HTERT RPE-1 (cell line): ENCODE measurements at regions not wholly inside any gene's neighbourhood (a gene's known extent, or its start where the extent isn't known, plus 50 kb on each side); places are given as distances from the start of the nearest gene placed in this dataset.

Source experiments
- in situ Hi-C: fragments of 300-500 bp; cut with MboI; formaldehyde crosslinking; loops from 4 replicates; pipeline ENCODE4 v1.14.3; 2020; ENCODE audit warnings: low sequenced_read_pairs

DNA sequence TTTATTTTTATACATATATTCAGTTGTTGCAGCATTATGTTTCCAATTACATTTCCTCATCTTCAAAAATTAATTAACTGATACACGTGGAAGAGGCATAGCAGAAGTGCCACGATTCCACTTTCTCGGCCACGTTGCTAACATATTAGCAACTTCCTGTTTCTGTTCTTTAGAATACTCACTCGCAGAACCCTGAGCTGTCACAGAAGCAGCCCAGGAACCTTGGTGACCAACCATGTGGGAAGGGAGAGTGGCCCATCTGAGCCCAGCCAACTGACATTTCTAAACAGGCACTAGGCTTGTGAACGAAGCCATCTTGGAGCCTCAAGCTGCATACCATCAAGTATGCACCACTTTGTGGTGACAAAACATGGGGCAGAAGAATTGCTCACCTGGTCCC lies 350.1 kb downstream of the CBLN2 start:
- in situ Hi-C loops: no loop called here

DNA sequence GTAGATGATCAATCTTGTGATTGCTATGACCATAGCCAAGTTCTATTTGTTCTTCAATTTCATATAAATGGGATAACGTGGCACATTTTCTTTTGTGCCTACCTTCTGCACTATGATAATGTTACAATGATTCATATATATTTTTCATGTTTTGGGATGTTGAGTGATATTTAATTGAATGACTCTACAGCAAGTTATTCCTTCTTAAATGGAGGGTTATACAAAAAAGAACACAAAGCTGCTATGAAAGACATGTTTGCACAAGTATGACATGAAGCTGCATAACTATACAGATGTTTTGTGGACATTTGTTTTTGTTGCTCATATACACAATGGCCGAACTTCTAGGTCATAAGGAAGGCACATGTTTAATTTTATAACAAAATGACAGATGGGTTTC lies 356.2 kb downstream of the CBLN2 start:
- in situ Hi-C loops: no loop called here

DNA sequence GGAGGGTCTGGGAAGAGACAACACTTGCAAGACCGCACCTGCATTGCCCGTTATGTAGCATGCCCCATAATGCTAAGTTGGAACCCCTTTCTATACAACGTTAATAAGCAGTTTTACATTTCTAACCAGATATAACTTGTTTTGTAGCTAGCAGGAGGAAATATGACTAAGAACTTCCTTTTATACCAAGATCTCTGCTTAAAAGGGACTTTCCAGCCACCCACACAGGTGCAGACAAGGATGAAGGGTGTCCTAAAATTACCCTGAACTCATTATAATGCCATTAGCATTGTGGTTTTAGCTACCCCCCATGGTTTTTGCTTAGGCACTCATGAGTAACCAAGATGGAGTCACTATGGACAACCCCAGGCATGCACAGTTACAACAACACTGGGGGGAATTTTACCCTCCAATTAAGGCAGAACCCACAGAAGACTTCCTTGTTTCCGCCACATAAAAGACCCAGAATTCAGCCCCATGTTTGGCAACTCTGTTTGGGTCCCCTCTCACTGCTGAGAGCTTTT lies 362.8 kb downstream of the CBLN2 start:
- in situ Hi-C loops: no loop called here

DNA sequence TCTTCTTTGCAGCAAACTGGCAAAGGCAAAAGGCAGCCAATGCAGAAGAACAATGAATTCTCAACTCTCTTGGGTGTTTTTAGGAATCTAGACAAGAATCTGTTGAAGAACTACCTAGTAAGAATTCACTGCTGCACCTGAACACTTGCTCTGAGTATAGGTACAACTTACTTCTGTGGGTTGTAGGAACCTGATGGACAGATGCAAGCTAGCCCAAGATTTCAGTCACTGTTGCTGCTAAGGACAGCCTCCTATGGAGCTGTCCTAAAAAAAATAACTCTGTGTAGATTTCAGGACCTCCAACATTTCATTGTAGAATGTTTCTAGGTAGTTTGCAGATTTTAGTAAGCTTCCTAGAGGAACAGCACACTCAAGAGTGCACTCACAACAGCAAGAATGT lies 363.5 kb downstream of the CBLN2 start:
- in situ Hi-C loops: no loop called here

DNA sequence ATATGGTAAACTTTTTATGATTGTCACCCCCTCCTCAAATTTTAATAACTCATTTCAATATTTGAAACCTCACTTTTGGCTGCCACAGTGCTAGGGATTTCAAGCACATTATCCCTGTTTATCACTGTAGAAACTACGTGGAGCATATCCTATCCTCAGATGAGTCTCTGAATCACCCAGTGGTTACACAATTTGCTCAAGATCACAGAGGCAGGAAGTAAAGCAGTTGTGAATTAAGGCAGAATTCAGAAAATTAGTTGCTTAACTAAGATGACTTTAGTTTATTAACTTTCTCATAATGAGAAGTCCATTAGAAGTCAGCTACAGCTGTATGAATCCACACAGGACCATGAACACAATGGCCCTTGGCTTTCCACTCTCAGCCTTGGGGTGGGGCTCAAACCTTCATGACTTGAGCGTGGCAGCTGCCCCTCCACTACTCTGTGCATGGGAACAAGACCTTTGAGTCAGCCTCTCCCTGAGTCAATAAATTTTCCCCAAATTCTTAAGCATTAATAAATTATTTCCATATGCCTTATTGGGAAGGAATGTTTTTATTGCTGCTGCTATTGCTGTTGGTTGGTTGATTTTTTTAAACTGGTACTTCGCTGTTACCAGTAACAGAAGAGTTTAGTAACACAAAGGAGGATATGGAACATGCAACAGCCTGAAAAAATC lies 369.0 kb downstream of the CBLN2 start:
- in situ Hi-C loops: no loop called here

DNA sequence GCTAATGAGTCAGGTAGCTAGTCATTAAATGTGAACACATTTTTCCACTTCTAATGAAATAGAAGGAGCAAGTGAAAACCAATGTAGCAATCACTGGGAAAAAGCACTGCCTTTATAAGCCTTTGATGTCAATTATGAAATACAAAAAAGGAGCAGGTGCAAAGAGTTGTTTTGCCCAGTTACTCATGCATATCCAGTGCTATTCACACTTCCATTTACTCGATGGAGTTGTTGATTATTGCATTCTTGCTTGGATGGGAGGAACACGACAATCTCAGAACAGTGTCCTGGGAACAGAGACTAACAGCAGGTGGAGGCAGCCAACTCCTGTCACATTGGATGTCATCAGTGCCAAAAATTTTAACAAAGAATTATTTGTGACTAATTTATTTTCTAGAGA lies 372.5 kb downstream of the CBLN2 start:
- in situ Hi-C loops: no loop called here

DNA sequence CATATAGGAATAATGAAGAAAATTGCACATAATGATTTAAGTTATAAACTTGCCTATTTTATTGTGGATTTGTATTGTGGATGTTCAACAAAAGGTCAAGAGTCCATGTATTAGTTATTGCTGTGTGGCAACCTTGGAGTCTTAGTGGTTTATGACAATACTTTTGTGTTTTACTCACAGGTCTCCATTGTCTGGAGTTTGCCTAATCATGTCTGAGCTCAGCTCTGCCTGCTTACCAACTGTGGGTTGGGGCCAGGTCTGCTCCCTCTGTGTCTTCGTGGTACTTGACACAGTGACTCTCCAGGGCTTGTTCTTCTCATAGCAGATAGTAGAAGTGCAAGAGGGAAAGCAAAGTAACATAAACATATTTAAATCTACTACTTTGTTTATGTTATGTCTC lies 382.5 kb downstream of the CBLN2 start:
- in situ Hi-C loops: no loop called here

DNA sequence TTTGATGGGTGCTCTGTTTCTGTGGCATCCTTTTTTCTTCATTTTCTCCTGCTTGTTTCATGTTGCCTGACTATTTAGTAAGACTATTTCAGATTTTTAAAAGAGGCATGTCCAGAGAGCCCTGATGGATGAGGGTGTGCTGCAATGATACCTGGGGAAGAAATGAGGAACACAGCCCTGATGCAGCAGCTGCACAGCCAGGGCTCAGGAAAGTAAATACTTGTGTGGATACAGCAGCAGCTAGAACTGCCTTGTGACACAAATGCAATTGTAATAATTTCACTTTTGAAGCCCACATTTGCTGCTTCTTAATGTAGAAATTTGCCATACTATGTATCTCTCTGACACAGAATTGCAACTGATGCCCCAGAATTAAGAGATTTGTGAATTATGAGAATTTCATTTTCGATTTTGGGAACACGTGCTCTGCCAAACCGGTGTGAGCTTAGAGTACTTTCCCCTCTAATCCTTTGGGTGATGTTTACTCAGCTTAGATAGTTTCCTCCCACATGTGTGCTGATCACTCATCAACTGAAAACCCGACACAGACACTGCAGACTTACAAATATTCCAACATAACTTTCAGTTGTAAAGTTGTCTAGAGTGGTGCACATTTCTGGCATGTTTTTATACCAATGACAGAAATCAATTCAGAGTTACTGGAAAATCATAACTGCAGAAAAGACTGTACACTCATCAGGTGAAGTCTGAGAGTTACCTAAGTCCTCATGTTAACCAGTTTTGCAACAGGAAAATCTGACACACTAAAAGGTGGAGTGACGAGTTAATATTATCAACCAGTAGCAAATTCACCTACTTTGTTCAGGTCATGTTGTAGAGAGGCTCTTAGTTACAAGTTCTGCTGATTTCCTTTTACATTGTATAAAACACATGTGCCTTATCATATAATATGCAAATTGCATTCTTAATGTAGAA lies 383.4 kb downstream of the CBLN2 start:
- in situ Hi-C loops: no loop called here

DNA sequence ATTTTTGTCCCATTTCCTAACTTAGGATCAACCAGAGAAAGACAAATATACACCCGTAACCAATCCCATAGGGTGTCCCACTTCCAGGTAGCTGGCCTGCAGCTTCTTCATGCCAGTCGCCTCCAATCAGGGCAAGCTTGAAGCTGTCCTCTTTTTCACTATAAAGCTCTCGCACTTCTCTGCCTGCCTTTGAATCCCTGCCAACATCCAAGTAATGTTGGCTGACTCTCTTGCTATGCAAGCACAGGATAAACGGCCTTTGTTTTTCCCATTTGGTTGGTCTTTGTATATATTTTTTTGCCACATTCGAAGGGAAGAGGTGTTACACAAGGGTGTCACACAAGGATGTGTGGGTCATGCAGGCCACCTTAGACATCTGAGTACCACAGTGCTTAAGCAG lies 388.8 kb downstream of the CBLN2 start:
- in situ Hi-C loops: no loop called here

DNA sequence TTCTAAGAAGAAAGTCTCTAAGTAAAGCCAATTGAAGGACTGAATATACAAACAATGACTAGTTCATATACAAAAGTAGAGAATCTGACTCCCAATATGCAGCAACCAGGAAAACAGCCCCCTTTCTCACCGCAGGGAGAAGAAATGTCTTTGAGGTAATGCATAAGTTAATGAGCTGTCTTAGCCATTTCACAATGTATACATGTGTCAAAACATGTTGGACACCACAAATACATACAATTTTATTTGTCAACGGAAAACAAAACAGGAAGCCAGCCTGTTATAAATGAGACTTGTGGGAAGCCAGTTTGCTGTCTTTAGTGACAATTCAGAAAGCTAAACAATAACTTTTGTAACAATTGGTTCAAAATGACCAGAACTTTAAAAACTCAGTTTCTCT lies 389.2 kb downstream of the CBLN2 start:
- in situ Hi-C loops: no loop called here

DNA sequence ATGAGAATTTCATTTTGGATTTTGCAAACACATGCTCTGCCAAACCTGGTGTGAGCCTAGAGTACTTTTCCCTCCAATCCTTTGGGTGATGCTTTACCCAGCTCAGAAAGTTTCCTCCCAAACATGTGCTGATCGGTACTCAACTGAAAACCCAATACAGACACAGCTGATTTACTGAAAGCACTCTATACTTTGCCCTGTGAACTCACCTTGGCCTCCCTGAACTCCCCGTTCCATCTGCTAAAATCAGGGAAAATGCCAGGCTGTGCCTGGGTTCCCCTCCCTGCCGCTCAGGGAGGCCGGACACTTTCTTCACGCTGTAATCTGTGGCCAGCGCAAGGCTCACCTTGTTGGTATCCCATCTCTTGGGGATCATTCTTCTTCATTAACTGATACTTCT lies 391.2 kb downstream of the CBLN2 start:
- in situ Hi-C loops: no loop called here

DNA sequence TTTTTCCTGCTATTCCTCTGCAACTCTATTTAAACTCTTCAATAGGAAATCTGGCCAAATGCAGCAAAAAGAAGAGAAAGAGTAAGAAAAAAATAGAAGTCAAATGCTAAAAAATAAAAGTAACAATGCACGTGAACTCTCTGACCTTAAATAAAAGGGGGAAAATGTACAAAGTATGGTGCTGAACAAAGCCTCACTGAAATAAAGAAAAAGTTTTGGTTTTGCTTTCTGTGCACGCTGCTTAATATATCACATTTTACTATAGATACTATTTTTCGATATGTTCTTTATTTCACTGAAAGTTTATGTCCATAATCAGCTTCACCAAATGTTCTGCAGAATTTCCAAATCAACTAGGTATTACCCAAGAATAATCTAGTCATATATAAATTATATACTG lies 396.3 kb downstream of the CBLN2 start:
- in situ Hi-C loops: no loop called here

DNA sequence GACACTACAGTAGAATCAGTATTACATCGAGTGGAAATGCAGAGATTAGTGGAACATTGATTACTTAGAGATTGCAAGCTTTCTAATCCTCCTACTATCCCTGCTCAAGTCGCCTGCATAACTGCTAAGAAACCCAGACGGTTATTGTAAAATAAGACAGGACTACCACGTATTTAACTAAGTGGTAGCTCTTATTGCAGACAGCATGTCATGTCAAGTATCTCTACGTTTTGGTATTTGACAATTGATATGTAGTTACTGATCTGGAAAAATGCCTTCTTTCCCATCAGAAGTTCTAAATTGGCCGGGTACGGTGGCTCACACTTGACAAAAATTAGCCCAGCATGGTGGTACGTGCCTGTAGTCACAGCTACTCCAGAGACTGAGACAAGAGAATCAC lies 404.1 kb downstream of the CBLN2 start:
- in situ Hi-C loops: no loop called here

DNA sequence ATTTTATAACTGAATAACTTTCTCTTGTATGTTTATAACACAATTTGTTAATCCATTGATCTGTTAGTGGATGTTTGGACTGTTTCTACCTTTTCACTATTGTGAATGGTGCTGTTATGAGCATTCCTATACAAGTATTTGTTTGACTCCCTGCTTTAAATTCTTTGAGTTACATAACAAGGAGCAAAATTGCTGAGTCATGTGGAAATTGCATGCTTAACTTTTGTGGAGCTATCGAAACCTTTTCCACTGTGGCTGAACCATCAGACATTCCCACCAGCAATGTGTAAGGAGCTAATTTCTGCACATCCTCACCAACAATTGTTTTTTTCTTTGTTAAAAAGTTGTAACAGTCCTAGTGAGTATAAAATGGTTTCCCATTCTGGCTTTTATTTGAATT lies 415.5 kb downstream of the CBLN2 start:
- in situ Hi-C loops: no loop called here

DNA sequence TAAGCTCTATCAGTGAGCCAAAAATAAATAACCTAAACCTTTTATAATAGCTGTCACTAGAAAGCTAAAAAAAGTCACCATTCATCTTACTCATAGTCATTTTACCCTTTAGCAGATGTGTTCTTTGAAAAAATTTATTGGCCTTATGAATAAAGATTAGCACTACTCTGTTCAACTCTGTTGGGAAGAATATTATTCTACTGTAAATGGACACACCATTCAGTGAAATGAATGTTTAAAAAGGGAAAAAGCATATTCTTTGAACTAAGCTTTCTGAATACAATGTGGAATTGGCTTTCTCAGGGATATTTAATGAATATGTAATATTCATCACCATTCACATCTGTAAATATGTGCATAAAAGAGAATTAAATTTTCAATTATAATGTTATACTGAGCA lies 422.0 kb downstream of the CBLN2 start:
- in situ Hi-C loops: no loop called here

DNA sequence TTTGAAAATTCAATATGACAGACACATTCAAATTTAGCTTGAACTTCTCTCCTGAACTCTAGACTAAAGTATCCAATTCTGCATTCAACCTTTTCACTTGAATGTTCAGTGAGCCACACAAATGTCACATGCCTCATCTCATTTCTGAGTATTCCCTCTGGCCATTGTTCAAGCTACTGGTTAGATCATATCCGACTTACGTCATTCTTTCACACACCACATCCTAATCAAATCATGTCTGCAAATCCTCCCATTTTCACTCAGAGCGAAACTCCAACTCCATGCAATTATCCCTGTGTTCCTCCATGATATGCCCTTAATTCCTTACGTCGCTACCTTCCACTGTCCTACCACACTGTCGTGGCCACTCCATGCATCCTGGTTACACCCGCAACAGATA lies 425.1 kb downstream of the CBLN2 start:
- in situ Hi-C loops: no loop called here

DNA sequence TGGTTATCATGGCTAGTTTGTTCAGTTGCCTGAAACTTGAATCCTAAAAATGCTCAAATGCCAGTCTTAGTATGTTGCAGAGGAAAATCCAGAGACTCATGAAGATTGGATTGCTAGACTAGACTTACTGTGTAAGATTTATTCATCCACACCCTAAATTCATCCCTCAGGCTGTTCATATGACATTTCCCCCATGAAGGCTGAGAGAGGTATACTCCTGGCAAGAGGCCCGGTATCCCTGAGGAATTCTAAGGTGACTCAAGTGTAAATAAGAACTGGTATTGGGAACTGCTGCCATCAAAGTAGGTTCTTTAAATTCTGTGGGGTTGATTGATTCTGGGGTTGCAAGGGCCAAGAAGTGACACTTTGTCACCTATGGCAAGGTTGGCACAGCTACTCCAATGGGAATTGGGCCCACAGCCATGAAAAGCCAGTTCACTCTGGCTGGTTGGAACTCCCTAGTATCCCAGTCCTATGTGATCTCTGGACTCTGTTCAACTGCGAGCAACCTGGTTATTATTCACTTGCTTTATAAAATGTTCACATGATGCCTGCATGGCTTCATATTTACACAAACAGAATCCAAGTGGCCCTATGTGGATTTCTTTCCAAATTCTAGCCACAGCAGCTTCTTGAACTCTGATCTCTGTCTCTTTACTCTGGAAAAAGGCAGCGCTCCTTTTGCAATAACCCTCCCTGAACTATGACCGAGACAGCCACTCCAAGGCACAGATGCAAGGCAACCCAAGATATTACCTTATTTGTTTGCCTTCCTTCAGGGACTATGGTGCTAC lies 429.1 kb downstream of the CBLN2 start:
- in situ Hi-C loops: no loop called here

DNA sequence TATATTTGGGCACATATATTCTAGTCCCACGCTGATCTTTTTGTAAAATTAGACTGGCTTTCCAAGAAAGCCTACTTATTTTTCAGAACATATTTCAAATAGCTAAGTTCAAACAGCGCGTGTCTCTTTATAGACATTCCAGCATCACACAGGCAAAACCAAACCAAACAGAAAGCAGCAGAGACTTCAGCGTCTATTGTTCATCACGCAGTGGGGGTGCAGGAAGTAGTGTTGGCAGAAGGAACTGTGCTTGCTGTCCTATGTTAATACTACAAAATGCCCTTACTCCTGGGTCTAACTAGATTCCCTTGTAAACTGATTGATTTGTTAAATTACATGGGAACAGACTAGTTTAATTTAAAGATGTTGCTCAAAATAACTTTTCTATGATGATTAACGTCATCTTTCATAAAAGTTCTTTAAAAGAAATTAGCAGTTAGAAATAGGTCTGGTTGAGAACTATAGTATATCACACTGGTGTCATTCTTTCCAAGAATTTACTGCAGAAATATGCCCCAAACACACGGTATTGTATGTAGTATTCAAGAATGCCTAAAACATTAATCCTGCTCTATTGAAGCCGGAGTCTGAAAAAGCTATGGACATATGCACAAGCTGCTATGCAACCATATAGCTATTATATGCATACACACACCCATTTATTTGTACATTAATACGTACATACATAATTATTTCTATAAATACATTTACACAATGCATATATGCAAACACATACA lies 436.3 kb downstream of the CBLN2 start:
- in situ Hi-C loops: no loop called here

DNA sequence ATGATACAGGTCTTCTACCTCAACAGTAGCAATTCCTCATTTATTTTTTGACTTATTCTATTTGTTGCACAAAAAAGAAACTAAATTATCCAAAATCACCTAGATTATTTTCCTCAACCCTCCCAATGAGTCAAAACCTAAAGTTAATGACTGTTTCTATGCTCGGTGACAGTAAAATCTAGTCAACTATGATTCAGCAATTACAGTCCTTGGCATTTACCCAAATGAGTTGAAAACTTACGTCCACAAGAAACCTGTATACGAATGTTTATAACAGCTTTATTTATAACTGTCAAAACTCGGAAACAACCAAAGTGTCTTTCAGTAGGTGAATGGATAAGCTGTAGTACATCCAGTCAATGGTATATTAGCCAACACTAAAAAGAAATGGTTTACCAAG lies 439.3 kb downstream of the CBLN2 start:
- in situ Hi-C loops: no loop called here

DNA sequence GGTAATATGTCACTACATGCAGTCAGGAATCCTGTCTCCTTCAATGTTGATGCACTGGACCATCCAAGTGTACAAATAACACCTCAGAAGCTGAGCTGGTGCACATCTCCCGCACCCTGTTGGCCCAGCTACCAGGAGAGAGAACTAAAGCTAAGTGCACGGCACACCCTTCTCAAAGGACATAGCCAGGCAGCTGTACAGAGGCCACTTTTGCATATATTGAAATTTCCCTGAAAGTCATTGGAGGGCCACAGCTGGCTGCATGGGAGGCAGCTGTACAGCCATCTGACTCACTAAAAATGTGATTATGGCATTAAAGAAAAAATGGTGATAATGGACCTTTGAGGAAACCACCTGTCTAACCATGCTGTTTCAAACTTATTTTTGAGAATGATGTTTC lies 441.7 kb downstream of the CBLN2 start:
- in situ Hi-C loops: no loop called here
